GM23338 (cell line): ENCODE measurements at regions not wholly inside any gene's neighbourhood (a gene's known extent, or its start where the extent isn't known, plus 50 kb on each side); places are given as distances from the start of the nearest gene placed in this dataset.

Experiments
- ATAC-seq: fragments of 200-7000 bp; cut with Tn5 transposase; 3 replicates; pipeline ENCODE4 v1.9.1; 2020
- DNase-seq: peaks from one replicate; pipeline ENCODE4 v3.0.0-alpha.2; 2015; ENCODE audit warnings: low spot score
- H2AFZ ChIP-seq: fragments of 200-600 bp; sonication (generic); 2 replicates; pipeline ENCODE4 v1.8.0; 2016; ENCODE audit warnings: antibody characterized with exemption, mild to moderate bottlenecking, moderate library complexity
- H3F3A ChIP-seq: fragments of 200-600 bp; sonication (generic); replicated peaks from 2 replicates; pipeline ENCODE4 v1.8.0; 2017; ENCODE audit warnings: antibody characterized with exemption, mixed run types, low read depth
- H3K27ac ChIP-seq: fragments of 200-600 bp; sonication (generic); 2 replicates; pipeline ENCODE4 v1.6.1; 2016; ENCODE audit warnings: low read depth
- H3K27me3 ChIP-seq: fragments of 200-600 bp; sonication (generic); 2 replicates; pipeline ENCODE4 v1.8.0; 2016; ENCODE audit warnings: mild to moderate bottlenecking, mixed run types, moderate library complexity; ENCODE audit not compliant: insufficient read depth
- H3K36me3 ChIP-seq: fragments of 200-600 bp; sonication (generic); 2 replicates; pipeline ENCODE4 v1.8.0; 2016; ENCODE audit warnings: mild to moderate bottlenecking; ENCODE audit not compliant: insufficient read depth
- H3K4me1 ChIP-seq: fragments of 200-600 bp; sonication (generic); 2 replicates; pipeline ENCODE4 v1.8.0; 2016; ENCODE audit warnings: mild to moderate bottlenecking, moderate library complexity; ENCODE audit not compliant: insufficient read depth
- H3K4me2 ChIP-seq: fragments of 200-600 bp; sonication (generic); 2 replicates; pipeline ENCODE4 v1.7.1; 2017; ENCODE audit warnings: mixed run types
- H3K4me3 ChIP-seq: fragments of 200-600 bp; sonication (generic); 2 replicates; pipeline ENCODE4 v1.6.1; 2016; ENCODE audit warnings: mixed run types
- H3K79me2 ChIP-seq: fragments of 200-600 bp; sonication (generic); replicated peaks from 2 replicates; pipeline ENCODE4 v1.8.0; 2017; ENCODE audit warnings: mild to moderate bottlenecking; ENCODE audit not compliant: insufficient read depth
- H3K9me2 ChIP-seq: fragments of 200-600 bp; sonication (generic); 2 replicates; pipeline ENCODE4 v1.8.0; 2017; ENCODE audit not compliant: insufficient read depth
- H4K20me1 ChIP-seq: fragments of 200-600 bp; sonication (generic); replicated peaks from 2 replicates; pipeline ENCODE4 v1.8.0; 2017; ENCODE audit warnings: mild to moderate bottlenecking; ENCODE audit not compliant: insufficient read depth
- H3K27ac Mint-ChIP-seq: 2 replicates; pipeline ENCODE4 v1.8.0; 2020; ENCODE audit warnings: inconsistent platforms, mild to moderate bottlenecking, moderate library complexity, mixed read lengths
- H3K27me3 Mint-ChIP-seq: 3 replicates; pipeline ENCODE4 v1.8.0; 2022; ENCODE audit warnings: low read depth, mild to moderate bottlenecking, moderate library complexity, mixed read lengths, inconsistent platforms; ENCODE audit not compliant: insufficient read depth, poor library complexity
- H3K36me3 Mint-ChIP-seq: 3 replicates; pipeline ENCODE4 v1.8.0; 2021; ENCODE audit warnings: low read depth, mild to moderate bottlenecking, inconsistent platforms, moderate library complexity, mixed read lengths
- H3K4me1 Mint-ChIP-seq: 3 replicates; pipeline ENCODE4 v1.8.0; 2020; ENCODE audit warnings: mild to moderate bottlenecking, inconsistent platforms, mixed read lengths
- H3K4me3 Mint-ChIP-seq: 3 replicates; pipeline ENCODE4 v1.8.0; 2021; ENCODE audit warnings: moderate library complexity, mild to moderate bottlenecking, inconsistent platforms, mixed read lengths
- H3K9me3 Mint-ChIP-seq: 3 replicates; pipeline ENCODE4 v1.8.0; 2020; ENCODE audit warnings: moderate library complexity, mild to moderate bottlenecking, inconsistent platforms, mixed read lengths
- CREB1 ChIP-seq: fragments of 250-450 bp; sonication (Bioruptor Pico); IDR thresholded peaks from 2 replicates; pipeline ENCODE4 v1.5.0; 2020; ENCODE audit warnings: low read depth, mild to moderate bottlenecking, moderate library complexity
- EZH2 ChIP-seq: fragments of 200-600 bp; sonication (generic); IDR thresholded peaks from one replicate; pipeline ENCODE4 v1.8.0; 2017; ENCODE audit warnings: antibody characterized with exemption, mild to moderate bottlenecking, low read depth; ENCODE audit not compliant: unreplicated experiment
- EZH2phosphoT487 ChIP-seq: fragments of 200-600 bp; sonication (generic); IDR thresholded peaks from one replicate; pipeline ENCODE4 v1.8.1; 2018; ENCODE audit warnings: antibody characterized with exemption; ENCODE audit not compliant: unreplicated experiment
- NANOG ChIP-seq: IDR thresholded peaks from 2 replicates; pipeline ENCODE4 v1.6.1; 2016; ENCODE audit warnings: antibody characterized with exemption, borderline replicate concordance
- STAT1 ChIP-seq: IDR thresholded peaks from one replicate; pipeline ENCODE4 v1.6.1; 2016; ENCODE audit warnings: antibody characterized with exemption; ENCODE audit not compliant: unreplicated experiment
- TF ChIP-seq, protein P1 (sequence below), 2 experiments: fragments of 200-600 bp in 1 of 2; sonication (generic) in 1 of 2; conservative IDR thresholded peaks; 2 replicates each; pipeline versions ENCODE4 v1.5.1 to v1.6.1; 2016 to 2017; ENCODE audit warnings: antibody characterized with exemption in 2 of 2, low read depth in 2 of 2, mild to moderate bottlenecking in 2 of 2, moderate library complexity in 1 of 2
- TF ChIP-seq, protein P2 (sequence below): IDR thresholded peaks from 2 replicates; pipeline ENCODE4 v1.6.1; 2016; ENCODE audit warnings: antibody characterized with exemption

DNA sequence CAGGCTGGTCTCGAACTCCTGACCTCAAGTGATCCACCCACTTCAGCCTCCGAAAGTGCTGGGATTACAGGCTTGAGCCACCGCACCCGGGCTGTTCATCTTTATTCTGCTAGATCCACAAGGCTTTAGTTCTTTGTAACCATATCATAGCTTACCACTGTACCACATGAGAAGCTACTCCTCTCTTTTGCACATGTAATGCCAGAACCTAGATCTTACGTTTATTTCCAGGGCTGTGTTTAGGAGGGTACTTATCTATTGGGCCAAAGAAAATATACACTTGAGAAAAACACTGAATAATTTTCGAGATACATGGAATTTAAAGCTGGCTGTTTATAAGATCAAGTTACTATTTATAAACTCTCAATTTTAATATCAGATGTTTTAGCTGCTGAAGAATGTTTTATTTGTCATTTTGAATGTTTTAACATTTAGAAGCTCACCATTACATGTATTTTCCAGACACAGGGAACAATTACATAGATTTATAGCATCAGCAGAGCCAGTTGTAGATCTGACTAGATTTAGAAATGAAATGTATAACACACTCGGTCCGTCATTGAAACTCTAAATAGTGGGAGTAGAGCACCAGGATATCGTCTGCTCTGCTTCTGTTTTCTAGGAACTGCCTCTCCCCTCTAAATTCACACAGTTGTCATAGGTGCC lies 155.3 kb upstream of the HAND2 start (continued):
- TF ChIP-seq, protein P1, sequence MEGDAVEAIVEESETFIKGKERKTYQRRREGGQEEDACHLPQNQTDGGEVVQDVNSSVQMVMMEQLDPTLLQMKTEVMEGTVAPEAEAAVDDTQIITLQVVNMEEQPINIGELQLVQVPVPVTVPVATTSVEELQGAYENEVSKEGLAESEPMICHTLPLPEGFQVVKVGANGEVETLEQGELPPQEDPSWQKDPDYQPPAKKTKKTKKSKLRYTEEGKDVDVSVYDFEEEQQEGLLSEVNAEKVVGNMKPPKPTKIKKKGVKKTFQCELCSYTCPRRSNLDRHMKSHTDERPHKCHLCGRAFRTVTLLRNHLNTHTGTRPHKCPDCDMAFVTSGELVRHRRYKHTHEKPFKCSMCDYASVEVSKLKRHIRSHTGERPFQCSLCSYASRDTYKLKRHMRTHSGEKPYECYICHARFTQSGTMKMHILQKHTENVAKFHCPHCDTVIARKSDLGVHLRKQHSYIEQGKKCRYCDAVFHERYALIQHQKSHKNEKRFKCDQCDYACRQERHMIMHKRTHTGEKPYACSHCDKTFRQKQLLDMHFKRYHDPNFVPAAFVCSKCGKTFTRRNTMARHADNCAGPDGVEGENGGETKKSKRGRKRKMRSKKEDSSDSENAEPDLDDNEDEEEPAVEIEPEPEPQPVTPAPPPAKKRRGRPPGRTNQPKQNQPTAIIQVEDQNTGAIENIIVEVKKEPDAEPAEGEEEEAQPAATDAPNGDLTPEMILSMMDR (conservative IDR thresholded peaks at IDR 0.05; ENCODE audit: low read depth in 2 of 2): no peak
- no peak for TF ChIP-seq NANOG
- no peak for TF ChIP-seq EZH2phosphoT487
- TF ChIP-seq EZH2: no peak
- no peak for TF ChIP-seq CREB1
- TF ChIP-seq, protein P2, sequence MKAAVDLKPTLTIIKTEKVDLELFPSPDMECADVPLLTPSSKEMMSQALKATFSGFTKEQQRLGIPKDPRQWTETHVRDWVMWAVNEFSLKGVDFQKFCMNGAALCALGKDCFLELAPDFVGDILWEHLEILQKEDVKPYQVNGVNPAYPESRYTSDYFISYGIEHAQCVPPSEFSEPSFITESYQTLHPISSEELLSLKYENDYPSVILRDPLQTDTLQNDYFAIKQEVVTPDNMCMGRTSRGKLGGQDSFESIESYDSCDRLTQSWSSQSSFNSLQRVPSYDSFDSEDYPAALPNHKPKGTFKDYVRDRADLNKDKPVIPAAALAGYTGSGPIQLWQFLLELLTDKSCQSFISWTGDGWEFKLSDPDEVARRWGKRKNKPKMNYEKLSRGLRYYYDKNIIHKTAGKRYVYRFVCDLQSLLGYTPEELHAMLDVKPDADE: no peak

DNA sequence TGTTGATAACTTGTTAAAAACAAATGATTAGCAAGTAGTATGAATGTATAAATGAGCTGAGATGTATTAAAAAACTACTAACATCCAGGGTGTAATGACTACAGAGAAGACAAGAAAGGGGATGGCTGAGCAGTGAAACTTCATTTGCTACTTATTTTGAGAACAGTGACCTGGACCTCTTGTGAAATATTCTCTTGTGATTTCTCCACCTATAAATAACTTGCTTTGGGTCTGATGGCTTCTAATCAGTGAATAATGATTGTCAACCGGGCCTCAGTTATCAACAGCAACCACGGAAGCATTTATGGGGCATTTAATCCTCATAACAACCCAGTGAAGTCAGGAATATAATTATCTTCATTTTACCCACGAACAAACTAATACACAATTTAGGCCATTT lies 154.2 kb upstream of the HAND2 start:
- no peaks in the 10 kb centered on the region for H3K9me3 Mint-ChIP-seq
- no peaks in the 10 kb centered on the region for H3K36me3 Mint-ChIP-seq
- Histone ChIP-seq H3K27me3 (no peaks in the 10 kb centered on the region), H3K79me2 (no peaks in the 10 kb centered on the region), H3K4me3 (no peak overlapping the region), H2AFZ (no peak overlapping the region), H3F3A (no peaks in the 10 kb centered on the region), H3K4me1 (no peaks in the 10 kb centered on the region), H3K36me3 (no peaks in the 10 kb centered on the region), H3K4me2 (no peak overlapping the region), H4K20me1 (no peaks in the 10 kb centered on the region), H3K27ac (no peak overlapping the region), H3K9me2 (no peaks in the 10 kb centered on the region)
- H3K4me1 Mint-ChIP-seq: no peaks in the 10 kb centered on the region
- DNase-seq: no peak
- no peaks in the 10 kb centered on the region for H3K27me3 Mint-ChIP-seq
- H3K4me3 Mint-ChIP-seq: no peak overlapping the region
- no peak for ATAC-seq
- TF ChIP-seq, protein P1 (conservative IDR thresholded peaks at IDR 0.05; ENCODE audit: low read depth in 2 of 2): no peak
- TF ChIP-seq, protein P2: no peak
- TF ChIP-seq EZH2 (no peak), STAT1 (no peak)
- H3K27ac Mint-ChIP-seq: no peak overlapping the region
